ENCODE measurements at regions not wholly inside any gene's neighbourhood (a gene's known extent, or its start where the extent isn't known, plus 50 kb on each side); places are given as distances from the start of the nearest gene placed in this dataset.
"Not testable (repeated sequence)": the region's sequence is repeated elsewhere in the genome, so short reads cannot be mapped to it uniquely, and the experiment has no call there.

DNA sequence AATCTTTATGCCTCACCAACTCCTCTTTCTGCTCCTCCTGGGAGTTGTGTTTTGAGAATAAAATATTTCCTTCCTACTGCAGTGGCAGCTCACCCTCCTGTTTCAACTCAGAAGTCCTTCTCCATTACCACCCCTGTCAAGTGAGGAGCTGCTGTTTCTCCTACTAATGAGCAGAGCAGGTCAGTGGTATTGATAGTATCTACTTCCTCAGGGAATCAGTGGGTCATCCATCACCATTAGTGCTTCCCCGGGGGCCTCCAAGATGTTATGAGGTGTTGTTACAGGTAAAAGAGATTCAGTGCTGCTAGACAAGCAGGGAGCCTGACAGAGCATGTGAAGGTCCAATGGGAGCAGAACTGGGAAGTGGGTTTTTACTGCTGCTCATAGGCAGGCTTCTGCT is 795.2 kb downstream of the REEP3 start:
- no peak for DNase-seq (ENCODE audit: low read depth in 2 of 2)

DNA sequence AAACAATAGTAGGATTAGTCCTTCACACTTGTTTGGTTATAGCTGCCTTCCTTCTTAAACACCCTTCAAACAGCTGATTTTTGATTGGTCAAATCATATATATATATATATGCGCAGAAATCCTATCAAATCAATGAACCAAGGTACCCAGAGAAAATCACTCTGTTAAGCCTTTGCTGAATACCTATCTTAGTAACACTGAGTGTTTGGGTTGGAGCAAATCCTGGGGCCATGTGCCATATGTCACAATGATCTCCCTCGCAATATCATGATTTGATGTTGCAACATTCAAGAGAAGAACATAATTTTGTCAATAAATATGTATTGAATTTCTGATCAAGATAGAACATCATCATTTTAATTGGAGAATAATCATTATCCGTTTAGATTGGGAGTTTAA is 795.6 kb downstream of the REEP3 start:
- no peak for DNase-seq (ENCODE audit: low read depth in 2 of 2)

- no peak for DNase-seq (ENCODE audit: low read depth in 2 of 2)
Observed at GRCh38 chr10:64320448-64320847, 799.2 kb downstream of the REEP3 start.

DNA sequence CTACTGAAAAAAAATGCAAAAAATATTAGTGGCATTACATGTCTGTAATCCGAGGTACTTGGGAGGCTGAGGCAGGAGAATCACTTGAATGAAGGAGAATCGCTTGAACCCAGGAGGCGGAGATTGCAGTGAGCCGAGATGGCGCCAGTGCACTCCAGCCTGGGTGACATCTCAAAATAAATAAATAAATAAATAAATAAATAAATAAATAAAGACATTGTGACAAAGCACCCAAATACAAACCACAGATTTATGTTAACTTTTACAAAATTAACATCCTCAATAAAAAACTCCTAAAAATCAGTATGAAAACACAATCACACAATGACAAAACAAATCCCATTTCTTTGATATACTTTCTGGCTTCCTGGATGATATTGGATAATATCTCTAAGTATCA is 808.3 kb downstream of the REEP3 start:
- DNase-seq (ENCODE audit: low read depth in 2 of 2): no peak

GRCh38 chr10:64332551-64332950 is 811.4 kb downstream of the REEP3 start:
- DNase-seq (ENCODE audit: low read depth in 2 of 2): no peak

DNA sequence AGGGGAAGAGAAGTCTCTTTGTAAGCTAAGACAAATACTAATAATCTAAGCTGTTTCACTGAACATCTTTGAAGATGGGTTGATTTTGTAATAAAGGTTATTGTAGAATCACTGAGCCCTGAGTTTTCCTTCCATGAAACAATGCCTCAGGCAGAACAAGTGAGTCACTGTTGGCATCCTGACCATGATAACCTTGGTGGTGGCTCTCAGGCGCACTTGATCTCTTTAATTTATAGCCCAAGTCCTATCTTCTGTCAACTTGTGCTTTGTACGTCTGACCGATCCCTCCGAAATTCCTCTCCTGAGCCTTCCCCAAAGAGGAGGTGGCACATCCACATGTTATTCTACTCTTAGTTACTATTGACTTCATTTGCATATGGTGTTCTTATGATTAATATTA is 812.9 kb downstream of the REEP3 start:
- no peak for DNase-seq (ENCODE audit: low read depth in 2 of 2)

- no peak for DNase-seq (ENCODE audit: low read depth in 2 of 2)
Observed at GRCh38 chr10:64344211-64344610, 823.0 kb downstream of the REEP3 start.

- DNase-seq (ENCODE audit: low read depth in 2 of 2): no peak
Observed at GRCh38 chr10:64345856-64346255, 824.7 kb downstream of the REEP3 start.

DNA sequence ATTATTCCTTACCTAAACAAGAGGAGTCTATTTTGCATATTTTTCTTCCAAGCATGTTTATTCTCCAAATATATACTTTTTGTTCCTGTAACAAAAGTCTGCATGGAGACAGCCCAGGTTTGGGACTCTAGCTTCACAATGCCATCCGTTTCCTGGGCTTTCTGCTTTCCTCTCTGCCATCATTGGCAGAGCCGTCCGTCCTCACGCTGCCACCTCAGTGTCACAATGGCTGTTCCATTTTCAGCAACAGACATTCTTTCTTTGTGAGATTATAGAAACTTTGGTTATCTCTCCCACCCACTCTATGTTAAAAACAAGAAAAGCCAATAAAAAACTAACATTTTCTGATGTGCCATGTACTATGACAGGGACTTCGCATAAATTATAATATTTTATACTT is 825.2 kb downstream of the REEP3 start:
- no peak for DNase-seq (ENCODE audit: low read depth in 2 of 2)

DNA sequence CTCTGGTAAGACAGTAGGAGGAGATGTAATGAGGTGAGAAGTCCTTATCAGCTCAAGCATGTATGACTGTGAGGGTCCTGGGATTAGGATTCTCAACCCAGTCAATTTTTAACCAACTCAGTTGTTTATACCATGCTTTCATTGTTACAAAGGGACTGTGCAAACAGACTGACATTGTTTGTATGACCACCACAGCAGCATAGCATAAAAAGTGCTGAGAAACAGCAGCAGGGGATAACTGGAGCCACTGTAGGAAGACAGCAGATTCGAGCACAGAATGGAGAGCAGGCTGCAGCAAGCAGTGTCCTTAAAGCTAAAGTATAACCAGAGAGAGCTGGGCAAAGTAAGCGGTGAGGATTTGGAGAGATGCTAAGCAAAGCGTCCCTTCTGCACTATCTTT is 829.5 kb downstream of the REEP3 start:
- no peak for DNase-seq (ENCODE audit: low read depth in 2 of 2)

DNA sequence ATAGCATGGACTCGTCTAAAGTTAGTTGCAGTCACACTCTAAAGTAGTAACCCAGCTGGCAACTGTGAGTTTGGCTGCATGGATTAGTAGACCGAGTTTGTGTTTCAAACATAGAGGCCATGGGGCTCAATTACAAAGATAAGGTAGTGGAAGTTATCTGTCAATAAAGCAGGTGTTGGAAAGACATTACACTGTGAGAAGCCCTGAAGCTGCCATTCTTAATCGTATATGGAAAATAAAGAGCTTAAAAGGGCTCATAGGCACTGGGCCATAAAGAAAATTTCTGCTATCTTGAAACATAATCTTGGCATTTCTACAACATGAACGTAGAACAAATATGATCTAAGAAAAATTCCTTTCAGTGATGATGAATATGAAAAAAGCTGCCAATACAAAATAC is 837.7 kb downstream of the REEP3 start:
- DNase-seq (ENCODE audit: low read depth in 2 of 2): no peak

DNA sequence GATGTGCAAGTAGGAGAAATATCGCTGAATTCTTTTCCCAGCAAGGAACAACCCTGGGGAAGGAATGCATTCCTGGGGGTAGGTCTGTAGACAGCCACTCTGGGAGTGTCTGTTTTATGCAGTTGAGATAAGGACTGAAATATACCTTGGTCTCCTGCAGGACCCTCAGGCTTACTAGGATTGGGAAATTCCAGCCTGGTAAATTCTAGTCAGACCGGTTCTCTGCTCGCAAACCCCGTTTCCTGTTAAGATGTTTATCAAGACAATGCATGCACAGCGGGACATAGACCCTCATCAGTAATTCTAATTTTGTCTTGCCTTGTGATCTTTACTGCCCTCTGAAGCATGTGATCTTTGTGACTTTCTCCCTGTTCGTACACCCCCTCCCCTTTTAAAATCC is 839.0 kb downstream of the REEP3 start:
- DNase-seq (ENCODE audit: low read depth in 2 of 2): not testable (repeated sequence)

DNA sequence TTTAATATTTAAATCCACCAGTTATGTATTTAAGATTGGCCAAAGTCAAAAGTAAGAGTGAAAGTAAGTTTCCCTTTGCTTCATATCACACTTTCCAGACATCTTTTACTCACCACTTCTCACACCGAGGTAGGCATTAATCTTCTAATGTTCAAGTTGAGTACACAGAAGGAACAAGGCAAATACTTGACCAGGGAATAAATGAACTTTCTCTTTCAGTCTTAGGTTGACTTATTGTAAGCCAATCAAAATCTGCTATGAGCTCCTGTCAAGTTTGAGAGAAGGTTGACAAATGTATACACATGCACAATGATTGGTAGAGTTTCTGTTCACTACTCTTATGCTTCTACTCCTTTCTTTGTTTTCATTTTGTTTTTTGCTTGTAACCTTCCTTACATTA is 842.5 kb downstream of the REEP3 start:
- DNase-seq (ENCODE audit: low read depth in 2 of 2): no peak

DNA sequence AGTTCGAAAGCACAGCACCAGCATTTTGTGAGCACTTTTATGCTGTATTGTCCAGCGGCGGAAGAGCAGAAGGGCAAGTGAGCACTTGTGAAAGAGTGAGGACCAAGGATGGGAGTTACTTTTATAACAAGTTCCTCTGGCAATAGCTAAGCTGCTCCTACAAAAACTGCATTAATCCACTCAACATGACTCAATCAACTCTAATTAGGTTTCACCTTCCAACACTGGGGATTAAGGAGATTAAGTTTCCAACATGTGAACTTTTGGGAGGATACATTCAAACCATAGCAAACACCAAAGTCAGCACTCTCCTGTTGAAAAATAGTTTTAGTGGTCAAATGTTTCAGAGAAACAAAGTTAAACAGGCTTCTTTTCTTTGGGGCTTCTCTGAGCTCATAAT is 844.5 kb downstream of the REEP3 start:
- no peak for DNase-seq (ENCODE audit: low read depth in 2 of 2)

DNA sequence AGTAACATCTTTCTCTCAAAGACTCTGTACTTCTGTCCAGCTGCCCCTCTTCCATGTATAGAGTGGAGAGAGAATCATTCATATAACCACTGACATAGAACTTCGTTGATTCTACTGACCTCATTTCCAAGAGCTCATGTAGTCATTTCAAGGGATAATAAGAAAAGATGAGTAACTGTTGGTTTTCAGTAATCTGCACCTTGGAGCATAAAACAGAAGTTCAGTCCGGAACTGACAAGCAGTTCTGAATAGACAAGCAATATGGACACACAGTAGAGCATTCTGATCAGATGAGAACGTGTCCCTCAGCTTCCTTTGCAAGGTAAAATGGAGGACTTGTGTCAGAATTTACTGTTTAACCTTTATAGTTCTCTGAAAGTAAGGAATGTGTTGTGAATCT is 847.1 kb downstream of the REEP3 start:
- no peak for DNase-seq (ENCODE audit: low read depth in 2 of 2)

GRCh38 chr10:64369885-64370773 is 848.9 kb downstream of the REEP3 start:
- DNase-seq (ENCODE audit: low read depth in 2 of 2): no peak

DNA sequence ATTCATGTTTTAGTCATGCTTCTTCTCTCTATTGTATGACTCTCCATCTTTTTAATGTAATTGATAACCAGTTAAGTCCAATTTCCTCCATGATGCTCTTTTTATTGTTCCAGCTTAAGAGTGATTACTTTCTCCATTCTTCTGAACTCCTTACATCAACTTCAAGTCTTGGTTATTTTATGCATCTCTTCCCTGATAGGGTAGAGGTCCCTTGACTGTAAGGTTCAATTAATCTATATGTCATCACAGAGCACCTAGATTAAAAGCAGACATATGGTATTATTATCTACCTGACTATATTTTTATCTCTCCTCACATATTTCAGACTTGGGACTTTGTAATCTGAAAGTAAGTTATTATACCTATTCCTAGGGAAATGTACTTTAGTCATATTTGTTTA is 853.1 kb downstream of the REEP3 start:
- no peak for DNase-seq (ENCODE audit: low read depth in 2 of 2)

- DNase-seq (ENCODE audit: low read depth in 2 of 2): no peak
Observed at GRCh38 chr10:64376167-64376566, 855.0 kb downstream of the REEP3 start.

GRCh38 chr10:64379898-64380297 is 858.7 kb downstream of the REEP3 start:
- no peak for DNase-seq (ENCODE audit: low read depth in 2 of 2)

DNA sequence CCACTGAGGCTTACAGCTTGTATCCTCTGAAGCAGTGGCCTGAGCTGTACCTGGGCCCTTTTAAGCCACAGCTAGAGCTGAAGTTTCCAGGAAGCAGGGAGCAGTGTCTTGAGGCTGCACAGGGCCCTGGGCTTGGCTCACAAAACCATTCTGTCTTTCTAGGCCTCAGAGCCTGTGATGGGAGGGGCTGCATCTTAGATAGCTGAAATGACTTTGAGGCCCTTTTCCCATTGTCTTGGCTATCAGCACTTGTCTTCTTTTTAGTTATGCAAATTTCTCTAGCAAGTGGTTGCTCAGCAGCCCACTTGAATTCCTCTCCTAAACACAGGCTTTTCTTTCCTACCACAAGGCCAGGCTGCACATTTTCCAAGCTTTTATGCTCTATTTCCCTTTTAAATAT is 864.2 kb downstream of the REEP3 start:
- DNase-seq (ENCODE audit: low read depth in 2 of 2): no peak

DNA sequence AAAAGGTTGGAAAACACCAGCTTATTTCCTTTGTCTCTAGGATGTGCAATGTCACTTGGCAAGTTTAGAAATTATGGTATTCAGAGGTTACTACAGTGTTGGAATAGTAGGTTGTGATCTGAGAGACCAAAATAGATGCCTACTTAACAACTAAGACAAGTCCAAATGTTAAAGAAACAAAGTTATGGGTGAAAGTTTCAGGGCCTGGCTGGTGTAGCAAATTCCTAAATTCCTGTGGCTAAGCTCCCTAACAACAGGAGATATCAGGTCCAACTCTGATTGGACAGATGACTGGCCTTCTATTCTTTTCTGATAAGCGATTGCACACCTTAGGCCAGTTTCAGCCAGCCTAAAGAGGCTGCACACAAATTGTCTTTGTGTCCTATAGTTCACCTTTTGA is 873.5 kb downstream of the REEP3 start:
- DNase-seq (ENCODE audit: low read depth in 2 of 2): peak; percentile 17 to 20

DNA sequence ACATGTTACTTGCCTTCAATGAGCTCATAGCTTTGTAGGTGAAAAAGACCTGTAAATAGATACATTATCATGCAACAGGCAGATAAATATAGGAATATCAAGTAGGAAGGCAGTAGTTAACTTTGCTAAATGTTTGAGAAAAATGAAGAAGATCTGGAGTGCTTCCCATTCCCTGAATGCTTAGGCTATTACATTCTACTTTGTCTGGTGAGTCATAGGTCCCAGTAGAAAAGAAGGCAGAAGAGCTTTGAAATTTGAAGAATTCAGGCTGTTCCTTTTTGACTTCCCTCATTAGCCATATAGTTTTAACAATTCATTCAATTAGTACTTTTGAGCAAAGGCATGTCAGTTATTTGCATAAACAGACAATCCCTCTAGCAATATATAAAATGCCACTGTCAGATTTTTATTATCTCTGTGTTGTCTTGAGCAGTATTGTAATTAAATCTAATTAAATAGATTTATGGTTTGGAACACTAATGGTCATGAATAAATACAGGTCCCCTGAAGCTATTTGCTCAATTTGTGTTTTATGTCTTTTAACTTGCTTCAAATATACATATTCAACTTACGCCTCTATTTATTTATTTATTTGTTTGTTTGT is 875.0 kb downstream of the REEP3 start:
- DNase-seq (ENCODE audit: low read depth in 2 of 2): peak; percentile 65 to 75

- no peak for DNase-seq (ENCODE audit: low read depth in 2 of 2)
Observed at GRCh38 chr10:64397125-64397524, 875.9 kb downstream of the REEP3 start.
